ENCODE measurements at regions not wholly inside any gene's neighbourhood (a gene's known extent, or its start where the extent isn't known, plus 50 kb on each side); places are given as distances from the start of the nearest gene placed in this dataset.

DNA sequence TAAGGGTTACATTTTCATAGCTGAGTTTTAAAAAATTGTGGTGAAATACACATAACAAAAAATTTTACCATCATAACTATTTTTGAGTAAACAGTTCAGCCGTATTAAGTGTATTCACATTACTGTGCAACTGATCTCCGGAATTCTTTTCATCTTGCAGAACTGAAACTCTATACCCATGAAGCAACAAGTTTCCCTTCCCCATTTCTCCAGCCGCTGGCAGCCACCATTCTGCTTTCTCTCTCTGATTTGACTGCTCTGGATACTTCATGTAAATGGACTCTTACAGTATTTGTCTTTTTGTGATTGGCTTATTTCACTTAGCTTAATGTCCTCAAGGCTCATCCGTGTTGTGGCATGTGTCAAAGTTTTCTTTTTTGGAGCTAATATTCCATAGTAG is 341.6 kb downstream of the QKI start:
- TF ChIP-seq, protein P1, sequence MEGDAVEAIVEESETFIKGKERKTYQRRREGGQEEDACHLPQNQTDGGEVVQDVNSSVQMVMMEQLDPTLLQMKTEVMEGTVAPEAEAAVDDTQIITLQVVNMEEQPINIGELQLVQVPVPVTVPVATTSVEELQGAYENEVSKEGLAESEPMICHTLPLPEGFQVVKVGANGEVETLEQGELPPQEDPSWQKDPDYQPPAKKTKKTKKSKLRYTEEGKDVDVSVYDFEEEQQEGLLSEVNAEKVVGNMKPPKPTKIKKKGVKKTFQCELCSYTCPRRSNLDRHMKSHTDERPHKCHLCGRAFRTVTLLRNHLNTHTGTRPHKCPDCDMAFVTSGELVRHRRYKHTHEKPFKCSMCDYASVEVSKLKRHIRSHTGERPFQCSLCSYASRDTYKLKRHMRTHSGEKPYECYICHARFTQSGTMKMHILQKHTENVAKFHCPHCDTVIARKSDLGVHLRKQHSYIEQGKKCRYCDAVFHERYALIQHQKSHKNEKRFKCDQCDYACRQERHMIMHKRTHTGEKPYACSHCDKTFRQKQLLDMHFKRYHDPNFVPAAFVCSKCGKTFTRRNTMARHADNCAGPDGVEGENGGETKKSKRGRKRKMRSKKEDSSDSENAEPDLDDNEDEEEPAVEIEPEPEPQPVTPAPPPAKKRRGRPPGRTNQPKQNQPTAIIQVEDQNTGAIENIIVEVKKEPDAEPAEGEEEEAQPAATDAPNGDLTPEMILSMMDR (IDR thresholded peaks at IDR 0.05) = no peak
- TF ChIP-seq POLR2A (IDR thresholded peaks at IDR 0.05) (no peak), EP300 (IDR thresholded peaks at IDR 0.05) (no peak)
